ENCODE measurements at regions not wholly inside any gene's neighbourhood (a gene's known extent, or its start where the extent isn't known, plus 50 kb on each side); places are given as distances from the start of the nearest gene placed in this dataset.
"Not testable (repeated sequence)": the region's sequence is repeated elsewhere in the genome, so short reads cannot be mapped to it uniquely, and the experiment has no call there.

- peak overlapping the region in 2 of 4 donors; percentile 30 to 37 for H3K4me3 Mint-ChIP-seq
- peaks cover 13 to 29% (median 19%) of the 10 kb centered on the region in 3 donors for H3K4me1 Mint-ChIP-seq
- no peaks in the 10 kb centered on the region for H3K36me3 Mint-ChIP-seq
- no peaks in the 10 kb centered on the region for H3K27me3 Mint-ChIP-seq
- H3K9me3 Mint-ChIP-seq = no peaks in the 10 kb centered on the region
- H3K27ac Mint-ChIP-seq = peak overlapping the region in 2 of 3 donors; percentile 28 to 45
Observed at GRCh38 chr3:177249203-177249602, 51.9 kb upstream of the TBL1XR1 start.

- Mint-ChIP-seq H3K36me3 (no peaks in the 10 kb centered on the region), H3K4me1 (peaks cover 13 to 29% (median 19%) of the 10 kb centered on the region in 3 donors), H3K27ac (no peak overlapping the region), H3K27me3 (no peaks in the 10 kb centered on the region), H3K4me3 (peak overlapping the region in 1 of 4 donors; percentile 1), H3K9me3 (no peaks in the 10 kb centered on the region)
Observed at GRCh38 chr3:177250151-177250550, 52.9 kb upstream of the TBL1XR1 start.

- H3K27ac Mint-ChIP-seq = peak overlapping the region in 1 of 3 donors; percentile 1
Observed at GRCh38 chr3:177251755-177252154, 54.5 kb upstream of the TBL1XR1 start.

DNA sequence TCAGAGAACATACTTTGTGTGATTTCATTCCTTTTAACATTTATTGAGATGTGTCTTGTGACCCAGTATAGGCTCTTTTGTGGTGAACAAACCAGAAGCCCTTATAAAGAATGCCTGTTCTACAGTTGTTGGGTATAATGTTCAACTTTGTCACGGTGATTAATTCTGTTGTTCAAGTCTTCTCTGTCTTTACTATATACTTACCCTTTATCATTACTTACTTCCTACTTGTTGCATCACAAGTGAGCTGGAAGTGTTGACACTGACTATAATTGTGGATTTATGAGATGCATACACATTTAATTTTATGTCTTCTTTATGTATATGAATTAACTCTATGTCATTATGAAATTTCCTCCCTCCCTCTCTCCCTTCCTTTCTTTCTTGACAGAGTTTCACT, 59.7 kb upstream of the TBL1XR1 start:
- no peak overlapping the region for H3K4me3 Mint-ChIP-seq
- no peak overlapping the region for H3K27ac Mint-ChIP-seq

More at GRCh38 chr3:177251755-177252154, 54.5 kb upstream of the TBL1XR1 start:
- Mint-ChIP-seq H3K4me1 (peaks cover 10 to 25% (median 12%) of the 10 kb centered on the region in 3 donors), H3K27me3 (no peaks in the 10 kb centered on the region), H3K36me3 (peaks cover 1% of the 10 kb centered on the region), H3K9me3 (no peaks in the 10 kb centered on the region), H3K4me3 (peak overlapping the region in 1 of 4 donors; percentile 3)

DNA sequence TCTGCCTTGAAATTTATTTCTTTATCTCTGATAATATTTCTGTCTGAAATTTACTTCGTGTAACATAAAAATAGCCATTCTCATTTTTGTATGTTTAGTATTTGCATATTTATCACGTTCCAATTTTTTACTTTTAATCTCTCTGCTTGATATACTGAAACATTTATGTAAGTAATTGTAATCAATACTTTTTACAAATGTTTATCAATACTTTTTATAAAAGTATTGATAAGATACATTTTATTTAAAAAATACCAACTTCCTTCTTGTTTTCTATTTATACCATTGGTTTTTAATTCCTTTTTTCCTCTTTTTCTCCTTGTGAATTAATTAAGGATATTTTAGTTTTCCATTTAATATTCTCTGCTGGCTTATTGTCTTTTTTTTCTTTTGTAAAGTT, 60.3 kb upstream of the TBL1XR1 start:
- H3K27ac Mint-ChIP-seq = no peak overlapping the region
- H3K4me1 Mint-ChIP-seq = peaks cover 0 to 1% (median 0%) of the 10 kb centered on the region in 3 donors
- H3K36me3 Mint-ChIP-seq = peaks cover 4% of the 10 kb centered on the region
- H3K4me3 Mint-ChIP-seq = no peak overlapping the region
- H3K27me3 Mint-ChIP-seq = no peaks in the 10 kb centered on the region
- H3K9me3 Mint-ChIP-seq = no peaks in the 10 kb centered on the region

More for the DNA sequence above, 59.7 kb upstream of the TBL1XR1 start:
- peaks cover 4% of the 10 kb centered on the region for H3K36me3 Mint-ChIP-seq
- no peaks in the 10 kb centered on the region for H3K9me3 Mint-ChIP-seq
- peaks cover 0 to 1% (median 0%) of the 10 kb centered on the region in 3 donors for H3K4me1 Mint-ChIP-seq
- no peaks in the 10 kb centered on the region for H3K27me3 Mint-ChIP-seq

DNA sequence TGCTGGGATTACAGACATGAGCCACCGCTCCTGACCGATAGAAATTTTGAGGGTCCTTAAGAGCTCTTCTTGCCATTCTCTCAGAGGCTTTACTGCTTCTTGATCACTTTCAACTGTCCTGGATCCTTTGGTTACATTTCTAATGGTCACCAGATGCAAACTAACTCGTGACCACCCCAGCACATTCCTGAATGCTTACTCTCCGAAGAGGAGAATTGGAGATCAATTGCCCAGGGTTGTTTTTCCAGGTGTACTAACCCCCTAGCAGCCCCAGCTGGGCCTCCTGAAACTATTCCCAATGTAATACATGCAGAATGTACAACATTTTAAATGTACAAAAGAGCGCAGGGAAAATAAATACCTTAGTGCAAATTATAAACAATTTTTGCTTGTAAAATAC, 65.1 kb upstream of the TBL1XR1 start:
- Mint-ChIP-seq H3K36me3 (peaks cover 3% of the 10 kb centered on the region), H3K27ac (peak overlapping the region in 1 of 3 donors; percentile 43), H3K4me3 (no peak overlapping the region), H3K4me1 (peaks cover 0 to 1% (median 0%) of the 10 kb centered on the region in 3 donors), H3K9me3 (no peaks in the 10 kb centered on the region), H3K27me3 (no peaks in the 10 kb centered on the region)

DNA sequence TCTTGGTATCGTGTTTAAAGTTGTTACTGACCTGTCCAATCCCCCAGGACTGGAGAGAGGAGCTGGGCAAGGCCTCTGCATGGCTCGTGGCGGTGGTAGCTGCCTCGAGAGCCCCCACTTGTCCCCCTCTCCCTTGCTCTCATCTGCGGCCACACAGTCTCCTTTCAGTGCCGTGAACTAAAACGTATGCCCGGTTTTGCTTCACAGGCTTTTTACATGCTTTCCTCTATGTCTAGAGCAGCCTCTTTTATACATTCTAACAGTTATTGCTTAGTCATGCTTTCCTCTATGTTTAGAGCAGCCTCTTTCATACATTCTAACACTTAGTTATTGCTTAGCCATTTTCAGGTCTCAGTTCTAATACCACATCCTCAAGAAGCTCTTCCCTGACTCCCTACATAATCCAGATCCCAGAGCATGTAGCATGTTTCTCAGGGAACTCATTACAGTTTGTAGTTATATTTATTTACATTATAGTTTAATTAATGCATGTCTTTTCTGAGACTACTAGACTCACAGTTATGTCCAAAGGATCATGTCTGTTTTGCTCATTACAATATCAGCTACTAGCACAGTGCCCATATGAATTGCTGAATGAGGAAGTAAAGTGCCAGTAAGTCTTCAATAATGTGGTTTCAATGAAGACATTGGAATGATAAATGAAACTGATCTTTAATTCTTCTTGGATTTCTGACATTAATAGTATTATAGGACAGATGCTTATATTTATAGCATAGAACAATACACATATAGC, 66.5 kb upstream of the TBL1XR1 start:
- Mint-ChIP-seq H3K9me3 (no peaks in the 10 kb centered on the region), H3K36me3 (peaks cover 3% of the 10 kb centered on the region), H3K4me1 (peaks cover 0 to 1% (median 0%) of the 10 kb centered on the region in 3 donors), H3K27me3 (no peaks in the 10 kb centered on the region), H3K27ac (no peak overlapping the region), H3K4me3 (no peak overlapping the region)

DNA sequence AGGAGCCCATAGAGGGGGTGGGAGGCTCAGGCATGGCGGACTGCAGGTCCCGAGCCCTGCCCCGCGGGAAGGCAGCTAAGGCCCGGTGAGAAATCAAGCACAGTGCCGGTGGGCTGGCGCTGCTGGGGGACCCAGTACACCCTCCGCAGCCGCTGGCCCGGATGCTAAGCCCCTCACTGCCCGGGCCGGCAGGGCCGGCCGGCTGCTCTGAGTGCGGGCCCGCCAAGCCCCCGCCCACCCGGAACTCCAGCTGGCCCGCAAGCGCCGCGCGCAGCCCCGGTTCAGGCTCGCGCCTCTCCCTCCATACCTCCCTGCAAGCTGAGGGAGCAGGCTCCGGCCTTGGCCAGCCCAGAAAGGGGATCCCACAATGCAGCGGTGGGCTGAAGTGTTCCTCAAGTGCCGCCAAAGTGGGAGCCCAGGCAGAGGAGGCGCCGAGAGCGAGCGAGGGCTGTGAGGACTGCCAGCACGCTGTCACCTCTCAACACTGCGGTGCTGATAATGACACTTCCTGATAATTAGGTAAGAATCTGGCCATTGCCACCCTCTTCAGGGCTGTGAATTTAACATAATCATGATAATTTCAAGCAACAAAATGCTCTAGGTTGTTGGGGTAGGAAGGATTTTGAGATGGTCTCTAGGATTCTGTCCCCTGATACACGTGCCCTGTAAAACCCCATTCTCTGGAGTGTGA, 74.7 kb upstream of the TBL1XR1 start:
- not testable (repeated sequence) for H3K36me3 Mint-ChIP-seq, H3K4me1 Mint-ChIP-seq, H3K27me3 Mint-ChIP-seq, H3K9me3 Mint-ChIP-seq, H3K27ac Mint-ChIP-seq, H3K4me3 Mint-ChIP-seq

DNA sequence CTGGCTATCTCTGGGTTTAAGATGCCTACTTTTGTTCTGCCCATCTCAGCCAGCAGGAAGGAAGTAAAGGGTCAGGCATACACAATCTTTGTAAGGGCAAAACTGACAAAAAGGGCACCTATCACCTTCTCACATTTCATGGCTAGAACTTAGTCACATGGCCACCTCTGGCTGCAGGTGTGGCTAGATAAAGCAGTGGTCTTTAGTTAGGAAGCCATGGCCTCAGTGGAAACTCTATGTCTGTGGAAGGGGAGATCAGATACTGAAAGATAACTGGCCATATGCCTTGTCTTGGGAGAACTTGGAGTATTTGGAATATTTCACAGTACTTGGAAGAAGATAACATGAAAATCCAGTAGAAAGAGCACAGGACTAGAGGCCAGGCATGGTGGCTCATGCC, 80.7 kb upstream of the TBL1XR1 start:
- peak overlapping the region in 2 of 3 donors; percentile 76 to 80 for H3K27ac Mint-ChIP-seq
- H3K4me3 Mint-ChIP-seq = peak overlapping the region in 2 of 4 donors; percentile 57 to 59
- H3K27me3 Mint-ChIP-seq = no peaks in the 10 kb centered on the region
- H3K4me1 Mint-ChIP-seq = peaks cover 22 to 25% (median 23%) of the 10 kb centered on the region in 3 donors
- H3K36me3 Mint-ChIP-seq = peaks cover 3% of the 10 kb centered on the region
- H3K9me3 Mint-ChIP-seq = no peaks in the 10 kb centered on the region

- Mint-ChIP-seq H3K27ac (no peak overlapping the region), H3K36me3 (peaks cover 3% of the 10 kb centered on the region), H3K4me1 (peaks cover 22 to 25% (median 23%) of the 10 kb centered on the region in 3 donors), H3K9me3 (no peaks in the 10 kb centered on the region), H3K27me3 (no peaks in the 10 kb centered on the region), H3K4me3 (peak overlapping the region in 1 of 4 donors; percentile 38)
Observed at GRCh38 chr3:177279118-177279815, 82.0 kb upstream of the TBL1XR1 start.

DNA sequence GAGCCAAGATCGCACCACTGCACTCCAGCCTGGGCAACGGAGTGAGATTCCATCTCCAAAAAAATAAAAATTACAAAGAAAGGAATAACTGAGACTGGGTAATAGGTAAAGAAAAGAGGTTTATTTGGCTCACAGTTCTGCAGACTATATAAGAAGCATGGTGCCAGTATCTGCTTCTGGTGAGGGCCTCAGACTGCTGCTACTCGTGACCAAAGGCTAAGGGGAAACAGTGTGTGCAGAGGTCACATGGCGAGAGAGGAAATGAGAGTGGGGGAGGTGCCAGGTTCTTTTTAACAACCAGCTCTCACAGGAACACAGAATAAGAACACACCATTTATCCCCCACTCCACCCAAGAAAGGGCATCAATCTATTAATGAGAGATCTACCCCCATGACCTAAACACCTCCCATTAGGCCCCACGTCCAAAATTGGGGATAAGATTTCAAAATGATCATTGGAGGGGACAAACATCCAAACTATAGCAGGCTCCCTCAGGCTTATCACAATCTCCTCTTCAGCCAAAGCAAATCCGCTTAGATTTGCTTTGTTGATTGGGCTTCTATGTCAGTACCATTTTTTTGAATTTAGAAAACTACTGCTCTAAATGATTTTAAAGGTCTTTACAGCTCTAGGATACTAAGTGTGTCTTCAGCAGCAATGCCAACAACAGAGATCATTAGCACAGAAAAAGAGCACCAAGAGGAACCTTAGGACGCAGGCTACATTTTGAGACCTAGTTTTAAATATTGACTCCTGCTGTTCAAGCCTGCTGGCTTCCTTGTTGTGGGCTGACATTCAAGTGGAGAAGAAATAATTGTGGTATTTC, 84.2 kb upstream of the TBL1XR1 start:
- Mint-ChIP-seq H3K4me3 (peak overlapping the region in 2 of 4 donors; percentile 45 to 59), H3K36me3 (peaks cover 3% of the 10 kb centered on the region), H3K27ac (peak overlapping the region; percentile 25 to 84 (median 37)), H3K4me1 (peaks cover 19 to 23% (median 22%) of the 10 kb centered on the region in 3 donors), H3K9me3 (no peaks in the 10 kb centered on the region), H3K27me3 (no peaks in the 10 kb centered on the region)

GRCh38 chr3:177282119-177282655, 84.9 kb upstream of the TBL1XR1 start:
- peak overlapping the region in 2 of 3 donors; percentile 25 to 37 for H3K27ac Mint-ChIP-seq
- no peaks in the 10 kb centered on the region for H3K27me3 Mint-ChIP-seq
- peaks cover 3% of the 10 kb centered on the region for H3K36me3 Mint-ChIP-seq
- no peak overlapping the region for H3K4me3 Mint-ChIP-seq
- peaks cover 17 to 25% (median 22%) of the 10 kb centered on the region in 3 donors for H3K4me1 Mint-ChIP-seq
- H3K9me3 Mint-ChIP-seq = no peaks in the 10 kb centered on the region

- Mint-ChIP-seq H3K27me3 (no peaks in the 10 kb centered on the region), H3K36me3 (peaks cover 3% of the 10 kb centered on the region), H3K4me3 (no peak overlapping the region), H3K9me3 (no peaks in the 10 kb centered on the region), H3K4me1 (peaks cover 19 to 24% (median 21%) of the 10 kb centered on the region in 3 donors), H3K27ac (no peak overlapping the region)
Observed at GRCh38 chr3:177283983-177284382, 86.7 kb upstream of the TBL1XR1 start.

DNA sequence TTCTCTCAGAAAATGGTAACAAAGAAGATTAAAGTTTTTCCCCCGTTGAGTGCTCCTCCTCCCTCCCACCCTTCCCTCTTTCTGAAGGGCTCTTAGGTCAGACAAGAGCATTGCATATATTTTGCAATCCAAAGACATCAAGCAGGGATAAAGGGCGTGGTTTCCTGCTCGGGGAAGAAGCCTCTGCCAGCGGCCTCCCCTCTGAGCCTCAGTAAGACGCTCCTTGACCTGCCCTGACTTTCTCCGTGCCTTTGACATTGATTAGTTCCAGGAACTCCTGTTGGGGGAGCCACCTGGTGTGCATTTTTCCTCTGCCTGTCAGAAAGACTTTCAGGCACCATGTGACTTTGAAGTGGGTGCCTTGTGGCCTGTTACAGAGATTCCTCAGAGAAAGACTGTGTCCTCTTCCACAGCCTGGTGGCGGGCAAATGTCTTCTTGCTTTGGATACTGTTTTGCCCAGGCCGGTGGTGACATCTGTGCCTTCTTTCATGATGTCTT, 87.2 kb upstream of the TBL1XR1 start:
- Mint-ChIP-seq H3K4me1 (peaks cover 19 to 23% (median 21%) of the 10 kb centered on the region in 3 donors), H3K27ac (no peak overlapping the region), H3K27me3 (no peaks in the 10 kb centered on the region), H3K4me3 (no peak overlapping the region), H3K9me3 (no peaks in the 10 kb centered on the region), H3K36me3 (peaks cover 3% of the 10 kb centered on the region)

Data from IgD-negative memory B cell (primary cell).